WERI-Rb-1 (cell line): ENCODE measurements at regions not wholly inside any gene's neighbourhood (a gene's known extent, or its start where the extent isn't known, plus 50 kb on each side); places are given as distances from the start of the nearest gene placed in this dataset.

ENCODE experiments used
- DNase-seq: peaks from one replicate; pipeline ENCODE4 v3.0.0-alpha.2; 2020
- H3K27ac ChIP-seq: fragments of 250-450 bp; sonication (Bioruptor Pico); 2 replicates; pipeline ENCODE4 v1.5.1; 2020; ENCODE audit warnings: mild to moderate bottlenecking, moderate library complexity
- H3K27me3 ChIP-seq: fragments of 250-450 bp; sonication (Bioruptor Pico); 2 replicates; pipeline ENCODE4 v1.5.1; 2021; ENCODE audit warnings: mild to moderate bottlenecking, low read depth, moderate library complexity; ENCODE audit not compliant: insufficient read depth, severe bottlenecking
- H3K36me3 ChIP-seq: fragments of 250-450 bp; sonication (Bioruptor Pico); 2 replicates; pipeline ENCODE4 v1.5.1; 2020; ENCODE audit warnings: mild to moderate bottlenecking, moderate library complexity
- H3K4me3 ChIP-seq: 2 replicates; pipeline ENCODE4 v1.5.1; 2011; ENCODE audit warnings: low read depth, mild to moderate bottlenecking, control low read depth, low read length
- H3K9me3 ChIP-seq: fragments of 250-450 bp; sonication (Bioruptor Pico); 2 replicates; pipeline ENCODE4 v1.5.1; 2021; ENCODE audit warnings: mild to moderate bottlenecking, moderate library complexity; ENCODE audit not compliant: severe bottlenecking
- TF ChIP-seq, protein P1 (sequence below): IDR thresholded peaks from 2 replicates; pipeline ENCODE4 v1.5.1; 2011; ENCODE audit warnings: low read depth, mild to moderate bottlenecking, control low read depth, inconsistent platforms, low read length

DNA sequence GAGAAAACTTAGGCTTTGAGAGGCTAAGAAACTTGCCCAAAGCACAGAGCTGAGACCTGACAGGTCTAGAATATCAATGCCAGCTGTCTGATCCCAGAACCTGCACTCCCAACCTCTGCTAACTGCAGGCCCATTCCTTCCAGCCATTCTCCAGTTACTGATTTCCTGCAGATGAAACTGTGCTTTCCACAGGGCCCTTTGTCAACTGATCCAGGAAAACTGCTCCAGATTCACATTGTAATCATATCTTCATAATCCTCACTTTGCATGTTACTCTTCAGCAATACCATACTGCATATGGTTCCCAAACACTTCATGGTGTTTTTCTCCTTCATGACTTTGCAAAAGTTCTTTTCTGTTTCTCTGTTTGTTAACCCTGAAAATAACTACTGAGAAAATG is 100.6 kb downstream of the RAP2A start:
- H3K27me3 ChIP-seq = no peaks in the 10 kb centered on the region
- TF ChIP-seq, protein P1, sequence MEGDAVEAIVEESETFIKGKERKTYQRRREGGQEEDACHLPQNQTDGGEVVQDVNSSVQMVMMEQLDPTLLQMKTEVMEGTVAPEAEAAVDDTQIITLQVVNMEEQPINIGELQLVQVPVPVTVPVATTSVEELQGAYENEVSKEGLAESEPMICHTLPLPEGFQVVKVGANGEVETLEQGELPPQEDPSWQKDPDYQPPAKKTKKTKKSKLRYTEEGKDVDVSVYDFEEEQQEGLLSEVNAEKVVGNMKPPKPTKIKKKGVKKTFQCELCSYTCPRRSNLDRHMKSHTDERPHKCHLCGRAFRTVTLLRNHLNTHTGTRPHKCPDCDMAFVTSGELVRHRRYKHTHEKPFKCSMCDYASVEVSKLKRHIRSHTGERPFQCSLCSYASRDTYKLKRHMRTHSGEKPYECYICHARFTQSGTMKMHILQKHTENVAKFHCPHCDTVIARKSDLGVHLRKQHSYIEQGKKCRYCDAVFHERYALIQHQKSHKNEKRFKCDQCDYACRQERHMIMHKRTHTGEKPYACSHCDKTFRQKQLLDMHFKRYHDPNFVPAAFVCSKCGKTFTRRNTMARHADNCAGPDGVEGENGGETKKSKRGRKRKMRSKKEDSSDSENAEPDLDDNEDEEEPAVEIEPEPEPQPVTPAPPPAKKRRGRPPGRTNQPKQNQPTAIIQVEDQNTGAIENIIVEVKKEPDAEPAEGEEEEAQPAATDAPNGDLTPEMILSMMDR = no peak
- H3K4me3 ChIP-seq = no peak overlapping the region
- no peak overlapping the region for H3K27ac ChIP-seq
- no peaks in the 10 kb centered on the region for H3K9me3 ChIP-seq
- no peaks in the 10 kb centered on the region for H3K36me3 ChIP-seq
- DNase-seq = no peak

DNA sequence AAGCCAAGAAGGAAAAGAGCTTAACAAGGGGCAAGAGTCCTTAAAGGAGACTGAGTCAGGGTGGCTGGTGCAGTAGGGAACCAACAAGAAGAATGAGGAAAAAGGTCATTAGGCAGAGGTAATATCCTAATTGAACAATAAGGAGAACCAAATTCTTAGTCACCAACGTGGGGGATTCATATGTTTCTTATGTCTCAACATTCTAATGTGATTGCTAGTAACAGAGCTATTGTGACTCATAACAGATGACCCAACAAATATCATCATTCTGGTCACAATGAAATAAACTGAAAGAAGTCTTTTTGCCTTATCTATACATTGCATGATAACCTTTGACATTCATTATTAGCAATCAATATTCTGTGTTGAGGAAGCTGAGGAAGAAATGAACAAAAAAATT is 101.6 kb downstream of the RAP2A start:
- Histone ChIP-seq H3K36me3 (no peaks in the 10 kb centered on the region), H3K9me3 (no peaks in the 10 kb centered on the region), H3K27ac (no peak overlapping the region), H3K27me3 (no peaks in the 10 kb centered on the region), H3K4me3 (no peak overlapping the region)
- no peak for DNase-seq
- TF ChIP-seq, protein P1 = no peak

DNA sequence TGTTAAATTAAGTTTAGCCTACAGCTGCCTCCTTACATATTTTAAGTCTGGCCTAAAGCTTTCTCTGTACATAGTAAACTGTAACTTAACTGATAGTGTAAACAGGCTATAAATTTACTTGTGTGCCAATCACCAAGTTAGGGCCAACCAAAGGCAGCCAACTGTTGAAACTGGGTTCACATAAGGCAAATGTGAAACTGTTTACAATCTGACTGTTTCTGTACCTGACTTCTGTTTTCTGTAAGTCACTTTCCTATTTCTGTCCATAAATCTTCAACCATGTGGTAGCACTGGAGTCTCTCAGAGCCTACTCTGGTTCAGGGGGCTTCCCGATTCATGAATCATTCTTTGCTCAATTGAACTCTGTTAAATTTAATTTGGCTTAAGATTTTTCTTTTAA is 103.1 kb downstream of the RAP2A start:
- H3K27ac ChIP-seq = no peak overlapping the region
- no peak overlapping the region for H3K4me3 ChIP-seq
- TF ChIP-seq, protein P1 = no peak
- no peak for DNase-seq
- H3K9me3 ChIP-seq = no peaks in the 10 kb centered on the region
- H3K27me3 ChIP-seq = no peaks in the 10 kb centered on the region
- H3K36me3 ChIP-seq = no peaks in the 10 kb centered on the region

DNA sequence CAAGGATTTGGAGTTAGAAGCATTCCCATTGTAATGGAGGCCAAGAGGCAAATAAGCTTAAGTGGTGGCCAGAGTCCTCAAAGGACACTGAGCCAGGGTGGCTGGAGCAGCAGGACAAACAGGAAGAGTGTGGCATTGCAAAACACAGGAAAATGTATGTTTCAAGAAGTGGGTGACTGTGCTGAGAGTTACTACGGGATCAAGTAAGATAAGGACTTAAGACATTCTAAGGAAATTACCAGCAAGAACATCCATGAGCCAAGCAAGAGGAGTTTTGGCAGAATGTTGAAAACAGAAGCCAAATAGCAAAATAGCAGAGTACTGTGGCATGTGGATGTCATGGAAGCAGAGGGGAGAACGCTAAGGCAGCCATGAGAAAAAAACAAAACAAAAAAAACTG is 104.2 kb downstream of the RAP2A start:
- Histone ChIP-seq H3K27ac (no peak overlapping the region), H3K9me3 (no peaks in the 10 kb centered on the region), H3K27me3 (no peaks in the 10 kb centered on the region), H3K36me3 (no peaks in the 10 kb centered on the region), H3K4me3 (no peak overlapping the region)
- no peak for DNase-seq
- TF ChIP-seq, protein P1 = no peak

DNA sequence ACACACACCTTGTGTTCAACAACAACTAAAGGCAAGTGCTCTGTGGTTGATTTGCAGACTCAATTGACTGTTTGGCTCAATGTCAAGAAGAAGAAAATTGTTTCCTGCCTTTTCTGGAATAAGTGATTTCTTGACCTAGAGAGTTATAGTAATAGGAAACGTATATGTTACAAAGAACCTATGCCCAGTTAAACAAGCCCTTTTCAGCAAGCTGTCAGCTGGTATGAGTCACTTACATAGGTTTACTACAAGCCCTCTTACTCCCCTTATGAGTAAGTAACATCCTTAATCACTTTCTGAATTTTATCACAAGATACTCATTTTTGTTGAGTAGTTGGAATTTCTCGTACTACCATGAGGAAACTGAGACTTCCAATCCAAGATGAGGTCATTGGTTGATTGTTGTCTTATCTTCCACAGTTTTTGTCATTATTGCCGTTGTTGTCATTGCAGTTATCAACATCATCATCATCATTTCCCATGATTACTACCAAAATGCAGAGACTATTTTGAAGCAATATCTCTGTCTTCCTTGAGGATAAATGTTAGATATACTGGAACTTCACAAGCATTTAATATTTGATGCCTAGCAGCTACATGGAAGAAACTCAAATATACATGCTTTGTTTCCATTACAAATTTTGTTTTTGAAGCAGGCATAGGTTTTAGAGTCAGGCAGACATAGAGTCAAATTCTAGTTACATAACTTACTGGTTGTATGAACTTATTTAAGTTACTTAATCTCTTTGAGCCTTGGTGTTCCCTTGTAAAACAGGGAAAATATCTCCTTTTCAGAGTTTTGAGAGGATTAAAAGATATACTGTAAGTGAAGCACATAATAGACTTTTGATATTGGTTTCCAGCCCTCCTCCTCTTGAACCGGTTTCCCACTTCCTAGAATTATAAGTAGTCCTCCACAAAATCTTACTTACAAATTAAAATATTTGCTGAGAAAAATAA is 106.0 kb downstream of the RAP2A start:
- Histone ChIP-seq H3K4me3 (no peak overlapping the region), H3K27ac (no peak overlapping the region), H3K9me3 (no peaks in the 10 kb centered on the region), H3K36me3 (no peaks in the 10 kb centered on the region), H3K27me3 (no peaks in the 10 kb centered on the region)
- DNase-seq = no peak
- TF ChIP-seq, protein P1 = no peak

DNA sequence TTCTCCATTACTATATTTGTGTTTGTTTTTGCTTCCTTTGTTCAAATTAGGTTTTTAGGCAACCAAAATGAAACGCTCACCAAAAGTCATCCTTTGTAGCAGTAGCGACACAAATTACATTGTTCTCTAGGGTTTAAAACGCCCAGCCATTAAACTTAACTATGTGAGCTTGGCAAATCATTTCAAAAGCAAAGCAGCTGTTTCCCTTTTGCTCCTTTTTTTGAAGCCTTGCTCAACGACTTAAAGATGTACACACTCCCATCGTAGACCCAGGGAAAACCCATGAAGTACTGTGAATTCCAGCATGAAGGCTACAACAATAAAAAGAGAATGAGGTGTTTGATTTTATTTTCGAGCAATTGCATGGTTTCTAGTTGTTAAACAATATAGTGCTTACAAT is 106.7 kb downstream of the RAP2A start:
- no peak for DNase-seq
- H3K9me3 ChIP-seq = no peaks in the 10 kb centered on the region
- TF ChIP-seq, protein P1 = no peak
- no peaks in the 10 kb centered on the region for H3K36me3 ChIP-seq
- H3K4me3 ChIP-seq = no peak overlapping the region
- no peaks in the 10 kb centered on the region for H3K27me3 ChIP-seq
- no peak overlapping the region for H3K27ac ChIP-seq
